K562 (cell line): ENCODE measurements at regions not wholly inside any gene's neighbourhood (a gene's known extent, or its start where the extent isn't known, plus 50 kb on each side); places are given as distances from the start of the nearest gene placed in this dataset.

Source experiments
- ATF3 ChIP-seq, 2 experiments: fragments of 450-650 bp in 1 of 2; sonication (generic) in 1 of 2; formaldehyde crosslinking in 1 of 2; IDR thresholded peaks in 1 of 2; conservative IDR thresholded peaks in 1 of 2; 2 replicates each; pipeline versions ENCODE4 v1.6.1 to v1.8.1; 2016 to 2023; ENCODE audit warnings: mild to moderate bottlenecking in 2 of 2, moderate library complexity in 2 of 2, inconsistent platforms in 1 of 2, missing genetic modification reagents in 1 of 2
- CTCF ChIP-seq, 3 experiments: IDR thresholded peaks in 2 of 3; conservative IDR thresholded peaks in 1 of 3; 2 replicates each; pipeline ENCODE4 v1.5.1; 2011 to 2012; ENCODE audit warnings: low read length in 3 of 3, mild to moderate bottlenecking in 3 of 3, control low read depth in 2 of 3, improper control_type of control experiment in 1 of 3, inconsistent platforms in 1 of 3, low read depth in 1 of 3, mixed read lengths in 1 of 3, moderate library complexity in 1 of 3; ENCODE audit not compliant: insufficient read depth in 2 of 3
- EP300 ChIP-seq: IDR thresholded peaks from 2 replicates; pipeline ENCODE4 v1.6.1; 2012; ENCODE audit warnings: low read length, improper control_type of control experiment
- FOXK2 ChIP-seq, 2 experiments: fragments of 450-650 bp; IDR thresholded peaks in 1 of 2; conservative IDR thresholded peaks in 1 of 2; 2 replicates each; pipeline ENCODE4 v1.6.1; 2016; ENCODE audit warnings: low read depth in 2 of 2, mild to moderate bottlenecking in 1 of 2
- GABPA ChIP-seq: fragments of 200-800 bp; sonication (Bioruptor generic); conservative IDR thresholded peaks from 2 replicates; pipeline ENCODE4 v1.6.1; 2016; ENCODE audit warnings: low read depth, missing genetic modification characterization, missing compliant biosample characterization
- GATA2 ChIP-seq: sonication (generic); formaldehyde crosslinking; IDR thresholded peaks from 2 replicates; pipeline ENCODE4 v1.4.0; 2020; ENCODE audit warnings: mild to moderate bottlenecking, missing genetic modification reagents
- HNRNPL ChIP-seq: fragments of 200-400 bp; formaldehyde crosslinking; IDR thresholded peaks from 2 replicates; pipeline ENCODE4 v1.6.1; 2017; ENCODE audit warnings: low read depth, mild to moderate bottlenecking, low read length
- KLF10 ChIP-seq: fragments of 250-450 bp; sonication (Bioruptor Pico); IDR thresholded peaks from 2 replicates; pipeline ENCODE4 v1.6.1; 2021; ENCODE audit warnings: matching md5 sums
- MTF1 ChIP-seq: fragments of 250-450 bp; sonication (Bioruptor Pico); IDR thresholded peaks from 2 replicates; pipeline ENCODE4 v1.9.0; 2021; ENCODE audit warnings: moderate library complexity, mild to moderate bottlenecking, inconsistent platforms, borderline replicate concordance
- TAF1 ChIP-seq: IDR thresholded peaks from 2 replicates; pipeline ENCODE4 v1.6.1; 2011; ENCODE audit warnings: mild to moderate bottlenecking, low read length, moderate library complexity; ENCODE audit not compliant: insufficient read depth, control insufficient read depth, severe bottlenecking; ENCODE audit errors: extremely low read depth
- TBP ChIP-seq: optimal IDR thresholded peaks from 2 replicates; pipeline ENCODE3; 2011; ENCODE audit warnings: low read depth, low read length, improper control_type of control experiment
- ZNF274 ChIP-seq: IDR thresholded peaks from 2 replicates; pipeline ENCODE4 v1.6.1; 2011; ENCODE audit warnings: low read depth, mild to moderate bottlenecking, low read length, moderate library complexity, borderline replicate concordance
- ZNF512 ChIP-seq: IDR thresholded peaks from 2 replicates; pipeline ENCODE4 v1.6.1; 2016; ENCODE audit warnings: missing genetic modification characterization, missing compliant biosample characterization

GRCh38 chr3:16086690-16087089, 87.8 kb upstream of the GALNT15 start:
- TF ChIP-seq GATA2 (CRISPR knock-in tag) (no peak), ZNF512 (tag) (no peak), CTCF (IDR thresholded peaks at IDR 0.05 in 2 of 3, conservative IDR thresholded peaks at IDR 0.05 in 1 of 3; ENCODE audit: insufficient read depth in 2 of 3, low read depth in 1 of 3, low read length in 3 of 3) (no peak), FOXK2 (conservative IDR thresholded peaks at IDR 0.05 in 1 of 2, IDR thresholded peaks at IDR 0.05 in 1 of 2; ENCODE audit: low read depth in 2 of 2) (no peak), ATF3 (IDR thresholded peaks at IDR 0.05) (no peak), ATF3 (CRISPR knock-in tag; conservative IDR thresholded peaks at IDR 0.05) (no peak), HNRNPL (no peak), GABPA (tag) (no peak), MTF1 (CRISPR knock-in tag) (no peak), ZNF274 (no peak), TBP (no peak), KLF10 (no peak), TAF1 (no peak), EP300 (no peak)
